ENCODE measurements at regions not wholly inside any gene's neighbourhood (a gene's known extent, or its start where the extent isn't known, plus 50 kb on each side); places are given as distances from the start of the nearest gene placed in this dataset.
A peak's percentile ranks its signal among the peaks of the same experiment; 100 is the strongest.

GRCh38 chr15:66848686-66849392, 146.8 kb downstream of the SMAD6 start:
- DNase-seq = no peak

GRCh38 chr15:66849393-66849745, 147.3 kb downstream of the SMAD6 start:
- DNase-seq = no peak

GRCh38 chr15:66849746-66850077, 147.7 kb downstream of the SMAD6 start:
- no peak for DNase-seq

- peak; percentile 29 for DNase-seq
Observed at GRCh38 chr15:66850078-66850991, 148.3 kb downstream of the SMAD6 start.

GRCh38 chr15:66850996-66851310, 148.9 kb downstream of the SMAD6 start:
- DNase-seq = no peak

GRCh38 chr15:66851311-66852063, 149.5 kb downstream of the SMAD6 start:
- peak; percentile 90 for DNase-seq

- peak; percentile 15 for DNase-seq
Observed at GRCh38 chr15:66852064-66852905, 150.2 kb downstream of the SMAD6 start.

- peak; percentile 17 for DNase-seq
Observed at GRCh38 chr15:66854012-66854965, 152.3 kb downstream of the SMAD6 start.

- DNase-seq = no peak
Observed at GRCh38 chr15:66855041-66855440, 153.0 kb downstream of the SMAD6 start.

- no peak for DNase-seq
Observed at GRCh38 chr15:66857694-66858093, 155.7 kb downstream of the SMAD6 start.

GRCh38 chr15:66858423-66859207, 156.6 kb downstream of the SMAD6 start:
- no peak for DNase-seq

- peak; percentile 18 for DNase-seq
Observed at GRCh38 chr15:66859688-66860253, 157.7 kb downstream of the SMAD6 start.

- DNase-seq = peak; percentile 7
Observed at GRCh38 chr15:66860844-66861243, 158.8 kb downstream of the SMAD6 start.

- DNase-seq = peak; percentile 23
Observed at GRCh38 chr15:66862111-66862939, 160.3 kb downstream of the SMAD6 start.

- peak; percentile 88 for DNase-seq
Observed at GRCh38 chr15:66862940-66863335, 160.9 kb downstream of the SMAD6 start.

GRCh38 chr15:66863390-66864085, 161.5 kb downstream of the SMAD6 start:
- DNase-seq = peak; percentile 12

GRCh38 chr15:66864086-66864830, 162.2 kb downstream of the SMAD6 start:
- DNase-seq = no peak

- no peak for DNase-seq
Observed at GRCh38 chr15:66864871-66865281, 162.8 kb downstream of the SMAD6 start.

All from left hindlimb (tissue), 1 donor.